Activated naive CD8-positive, alpha-beta T cell treated with anti-CD3 and anti-CD28 coated beads, Interleukin-2, amount 10 ng/mL, durations not matched to agents 7 days and 5 days (primary cell): ENCODE measurements at regions not wholly inside any gene's neighbourhood (a gene's known extent, or its start where the extent isn't known, plus 50 kb on each side); places are given as distances from the start of the nearest gene placed in this dataset.

ENCODE experiments used
- ATAC-seq: fragments of 150-1000 bp; cut with Tn5 transposase; one replicate; pipeline ENCODE4 v1.10.0; 2021; ENCODE audit warnings: low read depth, moderate library complexity
- POLR2A ChIA-PET: fragments of 350-600 bp; sonication (Branson Sonifier 250); formaldehyde crosslinking; loops from one replicate; lab custom pipeline; 2021; ENCODE audit warnings: antibody characterized with exemption; lab: Charles Lee
- DNase-seq: peaks from one replicate; pipeline ENCODE4 v3.0.0; 2021
- H3K27ac Mint-ChIP-seq: one replicate; pipeline ENCODE4 v1.8.0; 2022; ENCODE audit warnings: mild to moderate bottlenecking, mixed read lengths
- H3K27me3 Mint-ChIP-seq: one replicate; pipeline ENCODE4 v1.8.0; 2022; ENCODE audit warnings: mild to moderate bottlenecking, moderate library complexity, mixed read lengths
- H3K36me3 Mint-ChIP-seq: one replicate; pipeline ENCODE4 v1.8.0; 2021; ENCODE audit warnings: mild to moderate bottlenecking, mixed read lengths
- H3K4me1 Mint-ChIP-seq: one replicate; pipeline ENCODE4 v1.8.0; 2021; ENCODE audit warnings: mixed read lengths
- H3K4me3 Mint-ChIP-seq: one replicate; pipeline ENCODE4 v1.8.0; 2022; ENCODE audit warnings: mild to moderate bottlenecking, moderate library complexity, mixed read lengths
- H3K9me3 Mint-ChIP-seq: one replicate; pipeline ENCODE4 v1.8.0; 2021; ENCODE audit warnings: mixed read lengths

- Mint-ChIP-seq H3K27ac (peak overlapping the region; percentile 18), H3K36me3 (no peaks in the 10 kb centered on the region), H3K4me1 (no peaks in the 10 kb centered on the region), H3K4me3 (no peak overlapping the region), H3K9me3 (no peaks in the 10 kb centered on the region), H3K27me3 (peaks cover 6% of the 10 kb centered on the region)
- DNase-seq (no peak), ATAC-seq (no peak)
- POLR2A ChIA-PET = no interaction called here
These were observed 134.0 kb downstream of the ANXA5 start for GRCh38 chr4:121562811-121563210.

GRCh38 chr4:121555315-121556107 lies 141.3 kb downstream of the ANXA5 start:
- Mint-ChIP-seq H3K36me3 (no peaks in the 10 kb centered on the region), H3K4me3 (no peak overlapping the region), H3K27ac (no peak overlapping the region), H3K27me3 (peaks cover 7% of the 10 kb centered on the region), H3K4me1 (no peaks in the 10 kb centered on the region), H3K9me3 (no peaks in the 10 kb centered on the region)
- POLR2A ChIA-PET = no interaction called here
- ATAC-seq = no peak
- no peak for DNase-seq

GRCh38 chr4:121554382-121554781 lies 142.4 kb downstream of the ANXA5 start:
- H3K36me3 Mint-ChIP-seq = no peaks in the 10 kb centered on the region
- POLR2A ChIA-PET = no interaction called here

GRCh38 chr4:121551881-121552280 lies 144.9 kb downstream of the ANXA5 start:
- no peaks in the 10 kb centered on the region for H3K36me3 Mint-ChIP-seq
- ATAC-seq = no peak
- H3K9me3 Mint-ChIP-seq = no peaks in the 10 kb centered on the region
- peaks cover 7% of the 10 kb centered on the region for H3K27me3 Mint-ChIP-seq
- H3K4me1 Mint-ChIP-seq = no peaks in the 10 kb centered on the region
- H3K4me3 Mint-ChIP-seq = no peak overlapping the region
- no peak for DNase-seq
- no peak overlapping the region for H3K27ac Mint-ChIP-seq
- POLR2A ChIA-PET = no interaction called here

More at GRCh38 chr4:121554382-121554781, 142.4 kb downstream of the ANXA5 start:
- no peaks in the 10 kb centered on the region for H3K4me1 Mint-ChIP-seq
- no peak overlapping the region for H3K27ac Mint-ChIP-seq
- no peak overlapping the region for H3K4me3 Mint-ChIP-seq
- no peaks in the 10 kb centered on the region for H3K9me3 Mint-ChIP-seq
- peaks cover 7% of the 10 kb centered on the region for H3K27me3 Mint-ChIP-seq
- no peak for DNase-seq
- ATAC-seq = no peak

- Mint-ChIP-seq H3K9me3 (no peaks in the 10 kb centered on the region), H3K4me3 (no peak overlapping the region), H3K4me1 (no peaks in the 10 kb centered on the region), H3K36me3 (no peaks in the 10 kb centered on the region), H3K27me3 (peaks cover 7% of the 10 kb centered on the region), H3K27ac (no peak overlapping the region)
- no peak for ATAC-seq
- POLR2A ChIA-PET = no interaction called here
- no peak for DNase-seq
These were observed 145.5 kb downstream of the ANXA5 start for GRCh38 chr4:121551271-121551670.

- ATAC-seq (no peak), DNase-seq (no peak)
- POLR2A ChIA-PET = no interaction called here
- H3K27ac Mint-ChIP-seq = no peak overlapping the region
- peaks cover 4% of the 10 kb centered on the region for H3K9me3 Mint-ChIP-seq
- peaks cover 9% of the 10 kb centered on the region for H3K27me3 Mint-ChIP-seq
- H3K4me3 Mint-ChIP-seq = peak overlapping the region; percentile 4
- no peaks in the 10 kb centered on the region for H3K36me3 Mint-ChIP-seq
- H3K4me1 Mint-ChIP-seq = peaks cover 2% of the 10 kb centered on the region
These were observed 155.1 kb downstream of the ANXA5 start for GRCh38 chr4:121541696-121542095.

- Mint-ChIP-seq H3K9me3 (peaks cover 2% of the 10 kb centered on the region), H3K36me3 (no peaks in the 10 kb centered on the region), H3K27me3 (peaks cover 5% of the 10 kb centered on the region), H3K27ac (no peak overlapping the region), H3K4me1 (peaks cover 3% of the 10 kb centered on the region), H3K4me3 (no peak overlapping the region)
- POLR2A ChIA-PET = no interaction called here
- ATAC-seq (no peak), DNase-seq (no peak)
These were observed 154.5 kb upstream of the QRFPR start for GRCh38 chr4:121535351-121535750.

GRCh38 chr4:121534187-121534586 lies 153.4 kb upstream of the QRFPR start:
- no peaks in the 10 kb centered on the region for H3K36me3 Mint-ChIP-seq
- no peaks in the 10 kb centered on the region for H3K9me3 Mint-ChIP-seq
- POLR2A ChIA-PET = no interaction called here
- DNase-seq (no peak), ATAC-seq (no peak)
- H3K27me3 Mint-ChIP-seq = peaks cover 9% of the 10 kb centered on the region
- H3K27ac Mint-ChIP-seq = no peak overlapping the region
- H3K4me1 Mint-ChIP-seq = peaks cover 3% of the 10 kb centered on the region
- no peak overlapping the region for H3K4me3 Mint-ChIP-seq

- Mint-ChIP-seq H3K36me3 (no peaks in the 10 kb centered on the region), H3K4me3 (no peak overlapping the region), H3K4me1 (no peaks in the 10 kb centered on the region), H3K27ac (no peak overlapping the region), H3K9me3 (no peaks in the 10 kb centered on the region), H3K27me3 (peaks cover 20% of the 10 kb centered on the region)
- POLR2A ChIA-PET = no interaction called here
- DNase-seq (no peak), ATAC-seq (no peak)
These were observed 145.7 kb upstream of the QRFPR start for GRCh38 chr4:121526509-121526908.

- peaks cover 7% of the 10 kb centered on the region for H3K27me3 Mint-ChIP-seq
- DNase-seq (no peak), ATAC-seq (no peak)
- H3K9me3 Mint-ChIP-seq = peaks cover 1% of the 10 kb centered on the region
- H3K36me3 Mint-ChIP-seq = no peaks in the 10 kb centered on the region
- POLR2A ChIA-PET = no interaction called here
- H3K4me1 Mint-ChIP-seq = no peaks in the 10 kb centered on the region
- no peak overlapping the region for H3K4me3 Mint-ChIP-seq
- H3K27ac Mint-ChIP-seq = no peak overlapping the region
These were observed 138.5 kb upstream of the QRFPR start for GRCh38 chr4:121519236-121519838.

GRCh38 chr4:121517241-121517640 lies 136.4 kb upstream of the QRFPR start:
- Mint-ChIP-seq H3K27me3 (no peaks in the 10 kb centered on the region), H3K4me3 (no peak overlapping the region), H3K27ac (no peak overlapping the region), H3K36me3 (no peaks in the 10 kb centered on the region), H3K9me3 (peaks cover 1% of the 10 kb centered on the region), H3K4me1 (no peaks in the 10 kb centered on the region)
- POLR2A ChIA-PET = no interaction called here
- DNase-seq (no peak), ATAC-seq (no peak)

GRCh38 chr4:121514443-121514842 lies 133.6 kb upstream of the QRFPR start:
- no peak for DNase-seq
- Mint-ChIP-seq H3K27me3 (peaks cover 7% of the 10 kb centered on the region), H3K36me3 (no peaks in the 10 kb centered on the region), H3K4me1 (no peaks in the 10 kb centered on the region), H3K4me3 (no peak overlapping the region), H3K9me3 (peaks cover 1% of the 10 kb centered on the region), H3K27ac (no peak overlapping the region)
- POLR2A ChIA-PET = no interaction called here
- no peak for ATAC-seq

GRCh38 chr4:121510341-121510874 lies 129.6 kb upstream of the QRFPR start:
- POLR2A ChIA-PET = no interaction called here
- H3K9me3 Mint-ChIP-seq = no peaks in the 10 kb centered on the region
- H3K4me3 Mint-ChIP-seq = no peak overlapping the region
- H3K27me3 Mint-ChIP-seq = peaks cover 9% of the 10 kb centered on the region
- no peaks in the 10 kb centered on the region for H3K4me1 Mint-ChIP-seq
- no peak overlapping the region for H3K27ac Mint-ChIP-seq
- no peak for DNase-seq
- no peak for ATAC-seq
- H3K36me3 Mint-ChIP-seq = no peaks in the 10 kb centered on the region

GRCh38 chr4:121485190-121485804 lies 104.5 kb upstream of the QRFPR start:
- H3K4me3 Mint-ChIP-seq = no peak overlapping the region
- no peak overlapping the region for H3K27ac Mint-ChIP-seq
- no peaks in the 10 kb centered on the region for H3K36me3 Mint-ChIP-seq
- H3K4me1 Mint-ChIP-seq = no peaks in the 10 kb centered on the region
- POLR2A ChIA-PET = no interaction called here
- H3K9me3 Mint-ChIP-seq = no peaks in the 10 kb centered on the region
- peaks cover 23% of the 10 kb centered on the region for H3K27me3 Mint-ChIP-seq
- ATAC-seq = no peak
- DNase-seq = no peak
